ENCODE measurements at regions not wholly inside any gene's neighbourhood (a gene's known extent, or its start where the extent isn't known, plus 50 kb on each side); places are given as distances from the start of the nearest gene placed in this dataset.

DNA sequence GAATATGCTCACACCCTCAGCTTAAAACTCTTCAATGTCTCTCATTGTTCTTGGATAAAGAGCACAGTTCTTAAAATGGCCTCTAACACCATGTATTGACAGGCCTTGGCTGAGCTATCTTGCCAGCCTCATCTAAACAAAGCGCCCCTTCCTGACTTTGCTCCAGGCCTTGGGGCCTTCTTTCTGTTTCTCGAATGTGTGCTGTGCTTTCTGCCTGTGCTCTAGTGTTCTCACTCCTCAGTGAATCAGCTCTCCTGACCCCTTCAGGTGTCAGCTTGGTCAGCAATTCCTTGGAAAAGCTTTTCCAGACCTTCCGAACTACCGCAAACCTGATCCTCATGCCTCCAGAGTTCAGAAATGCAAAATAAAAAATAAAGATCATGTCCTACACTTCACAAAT is 346.3 kb upstream of the FSTL5 start:
- H2BK5ac ChIP-seq (ENCODE audit: low read depth, low read length): no peak overlapping the region; the same call in 1 of the 2 replicates
- no peak overlapping the region for H3K23ac ChIP-seq (ENCODE audit: insufficient read length)
- H2AK5ac ChIP-seq (ENCODE audit: low read depth, low read length): no peak overlapping the region
- no peak overlapping the region for H3K4me3 ChIP-seq (ENCODE audit: extremely low read depth in 1 of 4, insufficient read depth in 2 of 4, low read depth in 3 of 4, low read length in 4 of 4)
- H3K9ac ChIP-seq (replicated peaks in 1 of 4; ENCODE audit: extremely low read depth in 1 of 4, low read depth in 3 of 4, low read length in 3 of 4): no peak overlapping the region
- ChIA-PET POLR2A (ENCODE audit: partially characterized antibody) (no interaction called here), CTCF (ENCODE audit: partially characterized antibody) (interaction anchor here (0.8 to 1.9 kb wide), 3 partner anchors 13 to 528 kb away, joined by 3 to 10 read pairs (median 4); no protein-coding TSS in a partner anchor)
- H4K8ac ChIP-seq (ENCODE audit: extremely low read depth, insufficient read depth, low read length): no peak overlapping the region
- H3K4ac ChIP-seq (replicated peaks; ENCODE audit: insufficient read length, low read depth, low read length): no peak overlapping the region
- H3K9me3 ChIP-seq (ENCODE audit: insufficient read depth in 2 of 2, low read depth in 1 of 2, low read length in 1 of 2): no peaks in the 10 kb centered on the region
- H3K4me2 ChIP-seq (ENCODE audit: insufficient read depth in 1 of 2, low read depth in 2 of 2, low read length in 2 of 2): no peak overlapping the region
- H3K23me2 ChIP-seq (ENCODE audit: low read depth, low read length): no peaks in the 10 kb centered on the region
- FAIRE-seq: no peak
- H3K18ac ChIP-seq (ENCODE audit: extremely low read depth, low read length): no peak overlapping the region
- no peaks in the 10 kb centered on the region for H3K27me3 ChIP-seq (replicated peaks in 1 of 4; ENCODE audit: control insufficient read depth in 3 of 4, extremely low read depth in 1 of 4, insufficient read depth in 3 of 4, low read length in 3 of 4)
- H3K27ac ChIP-seq (ENCODE audit: low read depth, low read length): no peak overlapping the region
- peak overlapping the region; percentile 98 for H2AFZ ChIP-seq (ENCODE audit: low read length)
- no peak overlapping the region for H2BK12ac ChIP-seq (ENCODE audit: low read depth, low read length)
- no peaks in the 10 kb centered on the region for H4K20me1 ChIP-seq (replicated peaks in 1 of 2; ENCODE audit: control insufficient read depth in 1 of 2, insufficient read depth in 2 of 2, low read length in 2 of 2)
- H2BK20ac ChIP-seq (ENCODE audit: low read length): no peak overlapping the region
- H4K5ac ChIP-seq (ENCODE audit: insufficient read length, low read depth, low read length): no peak overlapping the region
- no peak overlapping the region for H3K14ac ChIP-seq (ENCODE audit: insufficient read length)
- 89% methylated on average over 4 of the region's 4 CpGs; no CpG with 5 or more reads in 1 of the 2 experiments for WGBS, 2 experiments (ENCODE audit: extremely low coverage in 1 of 2, insufficient coverage in 1 of 2, insufficient read length in 1 of 2, insufficient replicate concordance in 2 of 2, low coverage in 1 of 2, low lambda C conversion rate in 2 of 2, missing lambda C conversion rate in 1 of 2)
- H2BK120ac ChIP-seq (replicated peaks; ENCODE audit: low read depth, low read length): no peak overlapping the region
- H3K56ac ChIP-seq (replicated peaks; ENCODE audit: insufficient read length, low read depth, low read length): no peak overlapping the region
- H3K4me1 ChIP-seq (replicated peaks in 1 of 4; ENCODE audit: control insufficient read depth in 3 of 4, insufficient read depth in 4 of 4, low read length in 3 of 4): no peaks in the 10 kb centered on the region
- no peak overlapping the region for H2BK15ac ChIP-seq (ENCODE audit: low read length)
- no peak for DNase-seq (ENCODE audit: low read depth in 1 of 2, low spot score in 2 of 2)
- TF ChIP-seq NANOG (IDR thresholded peaks at IDR 0.05; ENCODE audit: insufficient read depth, low read depth, low read length, poor library complexity, severe bottlenecking) (no peak), NRF1 (IDR thresholded peaks at IDR 0.05; ENCODE audit: low read depth, low read length) (no peak), HDAC2 (IDR thresholded peaks at IDR 0.05; ENCODE audit: borderline replicate concordance in 1 of 2, low read depth in 2 of 2, low read length in 2 of 2) (no peak), SIX5 (IDR thresholded peaks at IDR 0.05; ENCODE audit: low read depth, low read length) (no peak), RAD21 (IDR thresholded peaks at IDR 0.05 in 1 of 2, conservative IDR thresholded peaks at IDR 0.05 in 1 of 2; ENCODE audit: low read depth in 2 of 2, low read length in 2 of 2) (0 out of 4 replicates have a peak, but pooled peaks of 1 of the 2 experiments have one; percentile 9), MAFK (IDR thresholded peaks at IDR 0.05; ENCODE audit: low read depth, low read length) (peak; percentile 22; the same call in 1 of the 2 replicates), CREB1 (IDR thresholded peaks at IDR 0.05) (no peak)
- TF ChIP-seq, protein P1, sequence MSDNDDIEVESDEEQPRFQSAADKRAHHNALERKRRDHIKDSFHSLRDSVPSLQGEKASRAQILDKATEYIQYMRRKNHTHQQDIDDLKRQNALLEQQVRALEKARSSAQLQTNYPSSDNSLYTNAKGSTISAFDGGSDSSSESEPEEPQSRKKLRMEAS (IDR thresholded peaks at IDR 0.05): no peak
- TF ChIP-seq, protein P2, sequence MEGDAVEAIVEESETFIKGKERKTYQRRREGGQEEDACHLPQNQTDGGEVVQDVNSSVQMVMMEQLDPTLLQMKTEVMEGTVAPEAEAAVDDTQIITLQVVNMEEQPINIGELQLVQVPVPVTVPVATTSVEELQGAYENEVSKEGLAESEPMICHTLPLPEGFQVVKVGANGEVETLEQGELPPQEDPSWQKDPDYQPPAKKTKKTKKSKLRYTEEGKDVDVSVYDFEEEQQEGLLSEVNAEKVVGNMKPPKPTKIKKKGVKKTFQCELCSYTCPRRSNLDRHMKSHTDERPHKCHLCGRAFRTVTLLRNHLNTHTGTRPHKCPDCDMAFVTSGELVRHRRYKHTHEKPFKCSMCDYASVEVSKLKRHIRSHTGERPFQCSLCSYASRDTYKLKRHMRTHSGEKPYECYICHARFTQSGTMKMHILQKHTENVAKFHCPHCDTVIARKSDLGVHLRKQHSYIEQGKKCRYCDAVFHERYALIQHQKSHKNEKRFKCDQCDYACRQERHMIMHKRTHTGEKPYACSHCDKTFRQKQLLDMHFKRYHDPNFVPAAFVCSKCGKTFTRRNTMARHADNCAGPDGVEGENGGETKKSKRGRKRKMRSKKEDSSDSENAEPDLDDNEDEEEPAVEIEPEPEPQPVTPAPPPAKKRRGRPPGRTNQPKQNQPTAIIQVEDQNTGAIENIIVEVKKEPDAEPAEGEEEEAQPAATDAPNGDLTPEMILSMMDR (IDR thresholded peaks at IDR 0.05; ENCODE audit: control extremely low read depth in 1 of 3, insufficient read depth in 1 of 3, low read depth in 1 of 3, low read length in 3 of 3): no peak
- no peaks in the 10 kb centered on the region for H3K79me2 ChIP-seq (ENCODE audit: control insufficient read depth in 1 of 2, insufficient read depth in 2 of 2, low read length in 2 of 2)
- no peaks in the 10 kb centered on the region for H3K79me1 ChIP-seq (ENCODE audit: low read depth, low read length)
- no peaks in the 10 kb centered on the region for H3K36me3 ChIP-seq (ENCODE audit: control insufficient read depth in 2 of 4, insufficient read depth in 4 of 4, low read length in 3 of 4)
- H4K91ac ChIP-seq (replicated peaks; ENCODE audit: insufficient read length, low read length): no peak overlapping the region

All from H1 (cell line).